BLaER1 (cell line): ENCODE measurements at regions not wholly inside any gene's neighbourhood (a gene's known extent, or its start where the extent isn't known, plus 50 kb on each side); places are given as distances from the start of the nearest gene placed in this dataset.

ENCODE experiments used
- H3K27ac ChIP-seq: shearing (Covaris generic); formaldehyde crosslinking; 2 replicates; pipeline ENCODE4 v1.8.1; 2022
- H3K27me3 ChIP-seq: shearing (Covaris generic); formaldehyde crosslinking; 2 replicates; pipeline ENCODE4 v1.8.1; 2022
- H3K36me3 ChIP-seq: shearing (Covaris generic); formaldehyde crosslinking; 2 replicates; pipeline ENCODE4 v1.8.1; 2022
- H3K4me1 ChIP-seq: shearing (Covaris generic); formaldehyde crosslinking; 2 replicates; pipeline ENCODE4 v1.8.1; 2022
- H3K4me2 ChIP-seq: shearing (Covaris generic); formaldehyde crosslinking; 2 replicates; pipeline ENCODE4 v1.8.1; 2022
- H3K4me3 ChIP-seq: shearing (Covaris generic); formaldehyde crosslinking; 2 replicates; pipeline ENCODE4 v1.8.1; 2022
- H3K9ac ChIP-seq: shearing (Covaris generic); formaldehyde crosslinking; 2 replicates; pipeline ENCODE4 v1.8.1; 2022
- H3K9me3 ChIP-seq: shearing (Covaris generic); formaldehyde crosslinking; 2 replicates; pipeline ENCODE4 v1.8.1; 2022
- H4K20me1 ChIP-seq: shearing (Covaris generic); formaldehyde crosslinking; 2 replicates; pipeline ENCODE4 v1.8.1; 2022
- Cebpa-rat ChIP-seq: shearing (Covaris generic); IDR thresholded peaks from 2 replicates; pipeline ENCODE4 v1.8.1; 2022

GRCh38 chr3:43171748-43172147 lies 65.9 kb upstream of the POMGNT2 start:
- Histone ChIP-seq H3K9ac (no peak overlapping the region), H3K4me3 (no peak overlapping the region), H4K20me1 (no peaks in the 10 kb centered on the region), H3K27ac (no peak overlapping the region), H3K4me2 (no peak overlapping the region), H3K36me3 (no peaks in the 10 kb centered on the region), H3K4me1 (peaks cover 6% of the 10 kb centered on the region), H3K27me3 (no peaks in the 10 kb centered on the region), H3K9me3 (peaks cover 16% of the 10 kb centered on the region)
- TF ChIP-seq Cebpa-rat: no peak

GRCh38 chr3:43170553-43170952 lies 64.7 kb upstream of the POMGNT2 start:
- Histone ChIP-seq H3K9ac (no peak overlapping the region), H3K27me3 (no peaks in the 10 kb centered on the region), H4K20me1 (no peaks in the 10 kb centered on the region), H3K27ac (no peak overlapping the region), H3K36me3 (no peaks in the 10 kb centered on the region), H3K4me3 (no peak overlapping the region), H3K4me2 (no peak overlapping the region), H3K4me1 (no peaks in the 10 kb centered on the region), H3K9me3 (peaks cover 28% of the 10 kb centered on the region)
- TF ChIP-seq Cebpa-rat: no peak

- Histone ChIP-seq H4K20me1 (no peaks in the 10 kb centered on the region), H3K9me3 (peaks cover 32% of the 10 kb centered on the region)
- TF ChIP-seq Cebpa-rat: no peak
Observed at GRCh38 chr3:43169987-43170386, 64.1 kb upstream of the POMGNT2 start.

GRCh38 chr3:43166406-43166805 lies 60.5 kb upstream of the POMGNT2 start:
- Histone ChIP-seq H3K9me3 (peaks cover 20% of the 10 kb centered on the region), H3K27ac (no peak overlapping the region), H3K9ac (no peak overlapping the region), H3K4me2 (no peak overlapping the region), H4K20me1 (no peaks in the 10 kb centered on the region), H3K27me3 (no peaks in the 10 kb centered on the region), H3K36me3 (no peaks in the 10 kb centered on the region), H3K4me3 (no peak overlapping the region), H3K4me1 (0 out of 2 replicates have a peak, but pooled peaks cover 4% of the 10 kb centered on the region)
- no peak for TF ChIP-seq Cebpa-rat

More at GRCh38 chr3:43169987-43170386, 64.1 kb upstream of the POMGNT2 start:
- no peaks in the 10 kb centered on the region for H3K27me3 ChIP-seq
- no peak overlapping the region for H3K9ac ChIP-seq
- no peak overlapping the region for H3K4me3 ChIP-seq
- no peaks in the 10 kb centered on the region for H3K4me1 ChIP-seq
- no peak overlapping the region for H3K27ac ChIP-seq
- H3K4me2 ChIP-seq: no peak overlapping the region
- no peaks in the 10 kb centered on the region for H3K36me3 ChIP-seq

DNA sequence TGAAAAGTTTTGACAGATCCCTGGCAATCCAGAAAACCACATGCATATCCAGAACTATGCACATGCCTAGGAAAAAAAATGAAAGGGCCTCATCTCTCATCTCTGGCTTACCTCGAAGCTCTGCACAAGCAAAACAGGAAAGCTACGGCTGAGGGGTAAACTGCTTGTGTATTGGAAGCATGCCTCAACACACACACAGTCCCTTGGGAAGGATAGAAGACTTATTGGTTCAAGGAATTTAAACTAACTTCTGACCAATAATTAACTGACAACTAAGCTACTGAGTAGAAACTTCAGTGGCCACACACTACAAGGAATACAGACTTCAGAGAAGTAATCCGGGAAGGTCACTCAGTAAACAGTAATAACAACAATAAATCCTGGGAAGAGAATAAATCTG lies 59.9 kb upstream of the POMGNT2 start:
- Histone ChIP-seq H3K4me1 (0 out of 2 replicates have a peak, but pooled peaks cover 4% of the 10 kb centered on the region), H3K36me3 (no peaks in the 10 kb centered on the region), H3K4me3 (no peak overlapping the region), H4K20me1 (no peaks in the 10 kb centered on the region), H3K4me2 (no peak overlapping the region), H3K9me3 (peaks cover 20% of the 10 kb centered on the region), H3K9ac (no peak overlapping the region), H3K27ac (no peak overlapping the region), H3K27me3 (no peaks in the 10 kb centered on the region)
- TF ChIP-seq Cebpa-rat: no peak

DNA sequence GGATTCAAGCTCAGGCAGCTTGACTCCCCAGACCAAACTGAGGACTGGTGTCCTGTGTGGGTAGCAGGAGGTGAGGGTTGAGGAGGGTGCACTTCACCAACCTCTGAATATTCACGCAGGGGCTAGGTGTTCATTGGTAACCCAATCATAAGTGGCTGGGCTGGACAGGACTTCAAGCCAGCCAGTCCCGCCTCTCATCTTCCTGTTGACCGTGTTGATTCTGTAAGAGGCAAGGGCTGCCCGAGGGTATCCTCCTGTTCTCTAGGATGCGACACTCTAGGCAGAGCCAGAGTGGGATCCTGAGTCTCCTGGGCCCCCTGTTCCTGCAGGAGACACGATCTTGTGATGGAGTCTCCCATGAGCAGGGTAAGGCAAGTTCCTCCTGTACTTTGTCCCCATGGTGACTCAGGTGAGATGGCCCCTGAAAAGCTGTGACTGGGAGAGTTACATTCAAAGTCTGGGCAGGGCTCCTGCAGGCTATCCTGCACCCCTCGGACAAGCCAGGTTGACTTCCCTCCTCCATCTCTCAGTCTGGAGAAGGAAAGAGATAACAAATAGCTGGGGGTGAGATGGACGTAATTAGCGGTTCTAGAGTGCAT lies 58.1 kb upstream of the POMGNT2 start:
- no peak overlapping the region for H3K9ac ChIP-seq
- TF ChIP-seq Cebpa-rat: no peak

GRCh38 chr3:43162230-43163084 lies 56.6 kb upstream of the POMGNT2 start:
- no peak overlapping the region for H3K4me2 ChIP-seq
- peaks cover 20% of the 10 kb centered on the region for H3K9me3 ChIP-seq
- 0 out of 2 replicates have a peak, but pooled peaks cover 4% of the 10 kb centered on the region for H3K4me1 ChIP-seq
- no peaks in the 10 kb centered on the region for H3K36me3 ChIP-seq
- H3K27ac ChIP-seq: no peak overlapping the region
- H3K9ac ChIP-seq: no peak overlapping the region
- no peak for TF ChIP-seq Cebpa-rat
- no peak overlapping the region for H3K4me3 ChIP-seq
- H3K27me3 ChIP-seq: no peaks in the 10 kb centered on the region
- H4K20me1 ChIP-seq: no peaks in the 10 kb centered on the region

More for the DNA sequence above, 58.1 kb upstream of the POMGNT2 start:
- Histone ChIP-seq H3K4me2 (no peak overlapping the region), H3K4me3 (no peak overlapping the region), H3K36me3 (no peaks in the 10 kb centered on the region), H3K27me3 (no peaks in the 10 kb centered on the region), H3K4me1 (0 out of 2 replicates have a peak, but pooled peaks cover 4% of the 10 kb centered on the region), H3K27ac (no peak overlapping the region), H4K20me1 (no peaks in the 10 kb centered on the region), H3K9me3 (peaks cover 20% of the 10 kb centered on the region)

DNA sequence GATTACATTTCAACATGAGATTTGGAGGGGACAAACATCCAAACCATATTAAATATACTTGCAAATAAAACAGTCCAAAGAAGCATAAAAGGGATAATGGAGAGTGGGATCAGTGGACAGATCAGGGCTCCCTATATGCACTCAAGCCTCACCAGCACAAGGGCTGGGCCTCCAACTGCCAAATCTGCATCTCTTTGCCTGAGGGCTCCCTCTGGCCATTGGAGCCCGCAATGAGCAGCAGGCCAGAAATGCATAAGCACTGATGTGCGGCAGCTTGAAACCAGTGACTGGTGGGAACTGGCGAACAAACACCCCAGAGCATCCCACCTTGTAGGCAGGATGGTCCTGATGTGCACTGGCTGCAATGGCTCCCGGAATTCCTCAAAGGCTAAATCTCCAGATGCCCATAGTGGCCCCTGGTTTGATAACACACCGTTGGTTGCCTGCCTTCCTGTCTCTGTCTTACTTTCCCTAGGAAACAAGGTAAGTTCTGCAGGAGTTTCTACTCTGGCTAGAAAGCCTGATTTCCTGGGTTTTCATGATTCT lies 55.9 kb upstream of the POMGNT2 start:
- H3K27me3 ChIP-seq: no peaks in the 10 kb centered on the region
- H3K4me3 ChIP-seq: no peak overlapping the region
- peaks cover 16% of the 10 kb centered on the region for H3K9me3 ChIP-seq
- H3K36me3 ChIP-seq: no peaks in the 10 kb centered on the region
- no peak for TF ChIP-seq Cebpa-rat
- no peak overlapping the region for H3K9ac ChIP-seq
- no peak overlapping the region for H3K4me2 ChIP-seq
- H3K4me1 ChIP-seq: 0 out of 2 replicates have a peak, but pooled peaks cover 4% of the 10 kb centered on the region
- no peak overlapping the region for H3K27ac ChIP-seq
- no peaks in the 10 kb centered on the region for H4K20me1 ChIP-seq

DNA sequence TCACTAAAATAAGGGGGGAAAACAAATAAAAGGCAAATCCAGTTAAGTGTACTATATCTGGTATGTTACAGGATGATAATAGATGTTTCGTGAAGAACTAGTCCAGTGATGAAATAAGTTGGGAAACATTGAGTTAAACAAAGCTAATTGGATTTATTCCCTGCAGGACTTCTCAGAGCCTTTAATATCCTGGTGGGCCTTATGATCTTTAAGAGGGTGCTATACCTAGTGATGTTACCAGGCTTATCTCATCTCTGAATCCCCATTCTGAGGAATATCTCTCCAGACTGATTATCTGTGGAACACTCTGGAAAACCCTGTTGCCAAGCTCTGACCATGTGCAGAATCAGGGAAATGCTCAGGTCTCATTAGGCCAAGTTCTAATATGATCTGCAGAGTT lies 54.8 kb upstream of the POMGNT2 start:
- Histone ChIP-seq H3K4me3 (no peak overlapping the region), H3K9ac (no peak overlapping the region), H3K9me3 (peaks cover 5% of the 10 kb centered on the region), H3K4me1 (0 out of 2 replicates have a peak, but pooled peaks cover 4% of the 10 kb centered on the region), H4K20me1 (no peaks in the 10 kb centered on the region), H3K4me2 (no peak overlapping the region), H3K27me3 (no peaks in the 10 kb centered on the region), H3K36me3 (no peaks in the 10 kb centered on the region), H3K27ac (no peak overlapping the region)
- no peak for TF ChIP-seq Cebpa-rat

DNA sequence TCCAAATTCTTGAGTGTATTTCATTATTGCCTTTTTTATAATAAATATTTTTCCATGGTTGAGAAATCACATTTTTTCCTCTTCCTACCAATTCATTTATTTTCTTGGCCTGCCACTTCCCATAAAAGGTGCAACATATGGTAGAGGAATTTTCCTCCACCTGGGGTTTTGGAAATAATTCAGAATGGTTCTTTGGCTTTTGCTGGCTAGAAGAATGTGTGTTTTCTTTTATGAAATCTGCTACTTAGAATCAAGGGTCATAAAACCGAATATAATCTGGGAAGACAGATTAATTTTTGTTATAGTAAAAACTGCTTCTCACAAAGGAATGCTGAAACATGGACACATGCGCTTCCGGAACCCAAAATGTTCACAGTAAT lies 54.0 kb upstream of the POMGNT2 start:
- H4K20me1 ChIP-seq: no peaks in the 10 kb centered on the region
- peaks cover 11% of the 10 kb centered on the region for H3K4me1 ChIP-seq
- no peaks in the 10 kb centered on the region for H3K9me3 ChIP-seq
- H3K4me3 ChIP-seq: no peak overlapping the region
- TF ChIP-seq Cebpa-rat: no peak
- H3K27me3 ChIP-seq: no peaks in the 10 kb centered on the region
- H3K27ac ChIP-seq: no peak overlapping the region
- H3K4me2 ChIP-seq: no peak overlapping the region
- no peaks in the 10 kb centered on the region for H3K36me3 ChIP-seq
- H3K9ac ChIP-seq: no peak overlapping the region
